HFF-Myc (cell line): ENCODE measurements at regions not wholly inside any gene's neighbourhood (a gene's known extent, or its start where the extent isn't known, plus 50 kb on each side); places are given as distances from the start of the nearest gene placed in this dataset.

ENCODE experiments used
- DNase-seq: peaks from one replicate; pipeline ENCODE4 v3.0.0-alpha.2; 2011; ENCODE audit warnings: low read depth; ENCODE audit errors: extremely low read depth
- H3K4me3 ChIP-seq: replicated peaks from 2 replicates; pipeline ENCODE4 v1.5.1; 2011; ENCODE audit warnings: low read depth, mild to moderate bottlenecking, control low read depth, low read length
- CTCF ChIP-seq: IDR thresholded peaks from 2 replicates; pipeline ENCODE4 v1.5.1; 2012; ENCODE audit warnings: mild to moderate bottlenecking, low read depth, low read length, control low read depth; ENCODE audit errors: missing control alignments

GRCh38 chr3:193903966-193904365 lies 232.0 kb upstream of the HES1 start:
- DNase-seq = no peak
- H3K4me3 ChIP-seq = no peak overlapping the region
- TF ChIP-seq CTCF = no peak

GRCh38 chr3:193905541-193906396 lies 230.2 kb upstream of the HES1 start:
- no peak for TF ChIP-seq CTCF
- no peak for DNase-seq
- no peak overlapping the region for H3K4me3 ChIP-seq

GRCh38 chr3:193906849-193907410 lies 229.0 kb upstream of the HES1 start:
- no peak overlapping the region for H3K4me3 ChIP-seq
- no peak for DNase-seq
- no peak for TF ChIP-seq CTCF

- TF ChIP-seq CTCF = no peak
- no peak overlapping the region for H3K4me3 ChIP-seq
- no peak for DNase-seq
Measured at GRCh38 chr3:193908181-193908744, 227.7 kb upstream of the HES1 start.

GRCh38 chr3:193909387-193909786 lies 226.6 kb upstream of the HES1 start:
- no peak for TF ChIP-seq CTCF
- no peak for DNase-seq
- no peak overlapping the region for H3K4me3 ChIP-seq

- no peak for DNase-seq
- H3K4me3 ChIP-seq = no peak overlapping the region
- TF ChIP-seq CTCF = no peak
Measured at GRCh38 chr3:193910310-193910709, 225.6 kb upstream of the HES1 start.
